Astrocyte (in vitro differentiated cells and primary cell): ENCODE measurements at regions not wholly inside any gene's neighbourhood (a gene's known extent, or its start where the extent isn't known, plus 50 kb on each side); places are given as distances from the start of the nearest gene placed in this dataset.

Experiments used
- DNase-seq: peaks from one replicate; pipeline ENCODE4 v3.0.0-alpha.2; 2010; ENCODE audit warnings: low read depth
- FAIRE-seq: peaks from 2 replicates; lab custom pipeline; 2011; peaks lifted over from hg19 to GRCh38; lab: Jason Lieb, UNC
- H2AFZ ChIP-seq: 2 replicates; pipeline ENCODE4 v1.6.0; 2012; ENCODE audit warnings: low read depth, low read length, inconsistent platforms
- H3K27ac ChIP-seq: 2 replicates; pipeline ENCODE4 v1.5.1; 2011; ENCODE audit warnings: low read depth, low read length, inconsistent platforms
- H3K27me3 ChIP-seq: 2 replicates; pipeline ENCODE4 v1.6.0; 2011; ENCODE audit warnings: low read length, inconsistent platforms; ENCODE audit not compliant: insufficient read depth
- H3K36me3 ChIP-seq: 2 replicates; pipeline ENCODE4 v1.5.1; 2011; ENCODE audit warnings: low read length, inconsistent platforms; ENCODE audit not compliant: insufficient read depth
- H3K4me1 ChIP-seq: 2 replicates; pipeline ENCODE4 v1.5.1; 2011; ENCODE audit warnings: low read length, inconsistent platforms; ENCODE audit not compliant: insufficient read depth
- H3K4me2 ChIP-seq: 2 replicates; pipeline ENCODE4 v1.6.0; 2012; ENCODE audit warnings: low read length, inconsistent platforms
- H3K4me3 ChIP-seq: 2 replicates; pipeline ENCODE4 v1.5.1; 2011; ENCODE audit warnings: low read depth, mild to moderate bottlenecking, low read length, inconsistent platforms; ENCODE audit not compliant: insufficient read depth
- H3K79me2 ChIP-seq: 2 replicates; pipeline ENCODE4 v1.6.0; 2012; ENCODE audit warnings: mild to moderate bottlenecking, low read length, inconsistent platforms; ENCODE audit not compliant: insufficient read depth
- H3K9ac ChIP-seq: 2 replicates; pipeline ENCODE4 v1.6.0; 2012; ENCODE audit warnings: mild to moderate bottlenecking, low read length, inconsistent platforms
- H3K9me3 ChIP-seq: 2 replicates; pipeline ENCODE4 v1.5.1; 2012; ENCODE audit warnings: low read depth, mild to moderate bottlenecking, low read length, inconsistent platforms; ENCODE audit not compliant: insufficient read depth
- H4K20me1 ChIP-seq: 2 replicates; pipeline ENCODE4 v1.6.0; 2012; ENCODE audit warnings: low read length, inconsistent platforms; ENCODE audit not compliant: insufficient read depth
- H3K27ac Mint-ChIP-seq: one replicate; pipeline ENCODE4 v1.8.0; 2021; ENCODE audit warnings: mild to moderate bottlenecking, mixed read lengths; ENCODE audit not compliant: unreplicated experiment
- H3K27me3 Mint-ChIP-seq: one replicate; pipeline ENCODE4 v1.8.0; 2021; ENCODE audit warnings: low read depth, mixed read lengths; ENCODE audit not compliant: unreplicated experiment
- H3K36me3 Mint-ChIP-seq: one replicate; pipeline ENCODE4 v1.8.0; 2021; ENCODE audit warnings: low read depth, mixed read lengths; ENCODE audit not compliant: unreplicated experiment
- H3K4me1 Mint-ChIP-seq: one replicate; pipeline ENCODE4 v1.8.0; 2021; ENCODE audit warnings: low read depth, mixed read lengths; ENCODE audit not compliant: unreplicated experiment
- H3K4me3 Mint-ChIP-seq: one replicate; pipeline ENCODE4 v1.8.0; 2021; ENCODE audit warnings: mild to moderate bottlenecking, moderate library complexity, mixed read lengths; ENCODE audit not compliant: unreplicated experiment
- H3K9me3 Mint-ChIP-seq: one replicate; pipeline ENCODE4 v1.8.0; 2021; ENCODE audit warnings: mild to moderate bottlenecking, mixed read lengths; ENCODE audit not compliant: unreplicated experiment
- EZH2 ChIP-seq: IDR thresholded peaks from 2 replicates; pipeline ENCODE4 v1.6.1; 2012; ENCODE audit warnings: mild to moderate bottlenecking, low read length, inconsistent platforms; ENCODE audit not compliant: insufficient read depth
- TF ChIP-seq, protein P1 (sequence below): IDR thresholded peaks from 2 replicates; pipeline ENCODE4 v1.5.1; 2011; ENCODE audit warnings: low read depth, mild to moderate bottlenecking, inconsistent platforms, low read length, moderate library complexity; ENCODE audit not compliant: insufficient read depth

GRCh38 chr4:111664308-111664945 is 480.8 kb upstream of the FAM241A start:
- Mint-ChIP-seq H3K4me1 (no peaks in the 10 kb centered on the region), H3K4me3 (no peak overlapping the region), H3K36me3 (no peaks in the 10 kb centered on the region), H3K9me3 (no peaks in the 10 kb centered on the region), H3K27ac (no peak overlapping the region), H3K27me3 (no peaks in the 10 kb centered on the region)
- Histone ChIP-seq H2AFZ (no peak overlapping the region), H3K4me3 (no peak overlapping the region), H3K79me2 (no peaks in the 10 kb centered on the region), H3K4me1 (no peaks in the 10 kb centered on the region), H3K27ac (no peak overlapping the region), H4K20me1 (no peaks in the 10 kb centered on the region), H3K36me3 (no peaks in the 10 kb centered on the region), H3K9me3 (no peaks in the 10 kb centered on the region), H3K4me2 (no peak overlapping the region), H3K9ac (no peak overlapping the region), H3K27me3 (no peaks in the 10 kb centered on the region)
- DNase-seq = no peak
- no peak for TF ChIP-seq EZH2
- TF ChIP-seq, protein P1, sequence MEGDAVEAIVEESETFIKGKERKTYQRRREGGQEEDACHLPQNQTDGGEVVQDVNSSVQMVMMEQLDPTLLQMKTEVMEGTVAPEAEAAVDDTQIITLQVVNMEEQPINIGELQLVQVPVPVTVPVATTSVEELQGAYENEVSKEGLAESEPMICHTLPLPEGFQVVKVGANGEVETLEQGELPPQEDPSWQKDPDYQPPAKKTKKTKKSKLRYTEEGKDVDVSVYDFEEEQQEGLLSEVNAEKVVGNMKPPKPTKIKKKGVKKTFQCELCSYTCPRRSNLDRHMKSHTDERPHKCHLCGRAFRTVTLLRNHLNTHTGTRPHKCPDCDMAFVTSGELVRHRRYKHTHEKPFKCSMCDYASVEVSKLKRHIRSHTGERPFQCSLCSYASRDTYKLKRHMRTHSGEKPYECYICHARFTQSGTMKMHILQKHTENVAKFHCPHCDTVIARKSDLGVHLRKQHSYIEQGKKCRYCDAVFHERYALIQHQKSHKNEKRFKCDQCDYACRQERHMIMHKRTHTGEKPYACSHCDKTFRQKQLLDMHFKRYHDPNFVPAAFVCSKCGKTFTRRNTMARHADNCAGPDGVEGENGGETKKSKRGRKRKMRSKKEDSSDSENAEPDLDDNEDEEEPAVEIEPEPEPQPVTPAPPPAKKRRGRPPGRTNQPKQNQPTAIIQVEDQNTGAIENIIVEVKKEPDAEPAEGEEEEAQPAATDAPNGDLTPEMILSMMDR = no peak
- peak; percentile 62 for FAIRE-seq

DNA sequence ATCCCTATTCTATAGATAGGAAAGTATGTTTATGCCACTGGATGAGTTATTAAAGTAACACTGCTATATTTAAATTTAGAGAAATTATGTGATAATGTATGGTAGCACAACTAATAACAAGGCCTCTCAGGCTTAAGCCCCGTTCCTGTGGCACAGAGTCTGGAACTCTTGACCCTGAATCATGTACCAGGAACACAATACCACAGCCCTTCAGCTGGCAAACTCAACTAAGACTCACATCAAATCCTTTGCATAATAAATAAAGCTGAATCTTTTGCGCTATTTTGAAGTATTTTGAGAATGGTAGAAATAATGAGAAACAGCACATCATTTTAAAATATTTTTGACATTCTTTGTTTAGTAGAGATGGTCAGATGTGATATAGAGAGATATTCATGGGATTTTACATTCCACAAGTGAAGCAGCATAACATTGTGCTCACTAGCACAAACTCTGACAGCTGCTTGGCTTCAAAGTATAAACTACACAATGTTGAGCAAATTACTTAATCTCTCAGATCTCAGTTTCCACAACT is 478.4 kb upstream of the FAM241A start:
- no peaks in the 10 kb centered on the region for H3K4me1 Mint-ChIP-seq
- no peak overlapping the region for H3K9ac ChIP-seq
- no peaks in the 10 kb centered on the region for H3K79me2 ChIP-seq
- no peak overlapping the region for H3K4me2 ChIP-seq
- H3K36me3 ChIP-seq = no peaks in the 10 kb centered on the region
- no peaks in the 10 kb centered on the region for H3K9me3 Mint-ChIP-seq
- FAIRE-seq (no peak), DNase-seq (no peak)
- no peaks in the 10 kb centered on the region for H3K27me3 Mint-ChIP-seq
- no peak for TF ChIP-seq EZH2
- TF ChIP-seq, protein P1 = no peak
- no peak overlapping the region for H3K4me3 ChIP-seq
- no peaks in the 10 kb centered on the region for H4K20me1 ChIP-seq
- no peaks in the 10 kb centered on the region for H3K9me3 ChIP-seq
- H2AFZ ChIP-seq = no peak overlapping the region
- no peaks in the 10 kb centered on the region for H3K27me3 ChIP-seq
- H3K36me3 Mint-ChIP-seq = no peaks in the 10 kb centered on the region
- H3K4me3 Mint-ChIP-seq = no peak overlapping the region
- no peak overlapping the region for H3K27ac ChIP-seq
- H3K4me1 ChIP-seq = no peaks in the 10 kb centered on the region
- no peak overlapping the region for H3K27ac Mint-ChIP-seq

DNA sequence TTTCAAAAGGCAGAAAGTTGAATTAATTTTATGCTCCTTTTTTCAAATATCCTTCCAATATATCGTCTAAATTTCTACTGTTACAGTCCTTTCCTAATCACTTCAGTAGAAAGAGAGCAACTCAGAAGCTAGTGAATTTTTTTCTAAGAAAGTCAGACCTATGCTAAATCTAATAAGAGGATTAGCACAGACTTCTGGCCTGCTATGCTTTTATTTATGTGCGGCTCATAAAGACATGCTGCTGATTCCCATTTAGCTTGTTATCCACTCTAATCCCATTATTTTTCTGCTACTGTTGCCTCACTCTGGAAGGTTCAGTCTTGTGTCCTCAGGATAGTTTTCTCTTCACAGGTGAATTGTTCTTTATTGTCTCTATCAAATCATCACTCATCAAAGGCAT is 473.5 kb upstream of the FAM241A start:
- H3K4me2 ChIP-seq = no peak overlapping the region
- H3K4me1 ChIP-seq = no peaks in the 10 kb centered on the region
- no peaks in the 10 kb centered on the region for H4K20me1 ChIP-seq
- H3K27me3 ChIP-seq = no peaks in the 10 kb centered on the region
- H2AFZ ChIP-seq = no peak overlapping the region
- H3K4me3 ChIP-seq = no peak overlapping the region
- no peak overlapping the region for H3K9ac ChIP-seq
- DNase-seq (no peak), FAIRE-seq (no peak)
- Mint-ChIP-seq H3K27ac (no peak overlapping the region), H3K9me3 (no peaks in the 10 kb centered on the region), H3K4me3 (no peak overlapping the region), H3K27me3 (no peaks in the 10 kb centered on the region), H3K4me1 (no peaks in the 10 kb centered on the region), H3K36me3 (no peaks in the 10 kb centered on the region)
- no peak overlapping the region for H3K27ac ChIP-seq
- no peaks in the 10 kb centered on the region for H3K36me3 ChIP-seq
- H3K9me3 ChIP-seq = no peaks in the 10 kb centered on the region
- no peaks in the 10 kb centered on the region for H3K79me2 ChIP-seq
- TF ChIP-seq EZH2 = no peak
- TF ChIP-seq, protein P1 = no peak
